Hippocampal formation (tissue), 2 donors: ENCODE measurements at regions not wholly inside any gene's neighbourhood (a gene's known extent, or its start where the extent isn't known, plus 50 kb on each side); places are given as distances from the start of the nearest gene placed in this dataset.

ENCODE experiments used
- DNase-seq, 2 donors: peaks; one replicate each; lab custom pipeline; 2025; lab: John Stamatoyannopoulos, UW

GRCh38 chr6:14734052-14734415, 511.8 kb upstream of the JARID2 start:
- DNase-seq: no peak

- no peak for DNase-seq
Measured at GRCh38 chr6:14734416-14735340, 511.2 kb upstream of the JARID2 start.

- no peak for DNase-seq
Measured at GRCh38 chr6:14735956-14736486, 509.8 kb upstream of the JARID2 start.

- no peak for DNase-seq
Measured at GRCh38 chr6:14736554-14736953, 509.3 kb upstream of the JARID2 start.

- no peak for DNase-seq
Measured at GRCh38 chr6:14738497-14738896, 507.4 kb upstream of the JARID2 start.

- DNase-seq: no peak
Measured at GRCh38 chr6:14738933-14739332, 506.9 kb upstream of the JARID2 start.

- DNase-seq: no peak
Measured at GRCh38 chr6:14739827-14740226, 506.0 kb upstream of the JARID2 start.

- no peak for DNase-seq
Measured at GRCh38 chr6:14742171-14742570, 503.7 kb upstream of the JARID2 start.

- DNase-seq: no peak
Measured at GRCh38 chr6:14742680-14743079, 503.2 kb upstream of the JARID2 start.

- no peak for DNase-seq
Measured at GRCh38 chr6:14743144-14743473, 502.8 kb upstream of the JARID2 start.

GRCh38 chr6:14743474-14744211, 502.2 kb upstream of the JARID2 start:
- DNase-seq: no peak

- DNase-seq: no peak
Measured at GRCh38 chr6:14744212-14744556, 501.7 kb upstream of the JARID2 start.

- no peak for DNase-seq
Measured at GRCh38 chr6:14746139-14746837, 499.6 kb upstream of the JARID2 start.

GRCh38 chr6:14747881-14748520, 497.9 kb upstream of the JARID2 start:
- DNase-seq: no peak

GRCh38 chr6:14748679-14749078, 497.2 kb upstream of the JARID2 start:
- DNase-seq: no peak

- DNase-seq: no peak
Measured at GRCh38 chr6:14750059-14750661, 495.7 kb upstream of the JARID2 start.

GRCh38 chr6:14751645-14752175, 494.2 kb upstream of the JARID2 start:
- no peak for DNase-seq

- DNase-seq: no peak
Measured at GRCh38 chr6:14754751-14755513, 490.9 kb upstream of the JARID2 start.

GRCh38 chr6:14756340-14756739, 489.5 kb upstream of the JARID2 start:
- DNase-seq: no peak

GRCh38 chr6:14757014-14757413, 488.9 kb upstream of the JARID2 start:
- DNase-seq: no peak

GRCh38 chr6:14757418-14757817, 488.5 kb upstream of the JARID2 start:
- no peak for DNase-seq
